ENCODE measurements at regions not wholly inside any gene's neighbourhood (a gene's known extent, or its start where the extent isn't known, plus 50 kb on each side); places are given as distances from the start of the nearest gene placed in this dataset.

DNA sequence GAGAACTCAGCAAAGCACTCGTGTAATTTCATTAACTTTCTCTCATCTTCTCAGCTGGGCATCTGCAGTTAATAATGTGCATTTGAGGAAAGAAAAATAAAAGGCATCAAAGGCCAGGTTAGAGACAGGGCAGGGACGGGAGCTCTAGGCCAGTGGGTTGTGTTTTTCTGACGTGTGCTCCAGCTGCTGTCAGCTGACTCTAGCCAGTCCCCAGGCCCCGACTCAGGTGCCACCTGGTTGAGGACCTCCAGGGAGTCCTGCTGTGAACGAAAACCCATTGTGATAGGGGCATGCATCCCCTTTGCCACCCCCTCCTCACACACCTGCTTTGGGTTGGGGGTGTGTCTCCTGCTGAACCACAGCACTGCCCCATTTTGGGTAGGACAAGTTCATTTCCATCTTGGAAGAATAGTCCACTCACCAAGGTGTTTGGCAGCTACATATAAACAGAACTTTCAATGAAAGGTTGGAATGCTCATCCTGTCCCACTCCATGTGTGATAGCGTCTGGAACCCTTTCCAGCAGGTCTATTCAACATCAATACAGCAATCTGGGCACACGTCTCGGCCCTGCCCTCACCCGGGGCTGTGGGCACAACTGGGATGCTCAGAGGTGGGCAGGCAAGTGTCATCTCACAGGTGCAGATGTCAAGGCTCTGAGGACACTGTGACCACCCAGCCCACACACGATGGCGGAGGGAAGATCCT is 146.1 kb upstream of the FAM20C start:
- no peak overlapping the region for H2BK12ac ChIP-seq (ENCODE audit: low read length)
- no peak overlapping the region for H3K4ac ChIP-seq (ENCODE audit: low read depth, low read length)
- H3K79me2 ChIP-seq (ENCODE audit: control insufficient read depth, insufficient read depth, low read length, poor library complexity): no peaks in the 10 kb centered on the region
- no peak overlapping the region for H4K12ac ChIP-seq (ENCODE audit: low read depth, low read length)
- no peak overlapping the region for H2BK120ac ChIP-seq (ENCODE audit: insufficient read depth, low read length, poor library complexity)
- no peak overlapping the region for H4K8ac ChIP-seq (ENCODE audit: low read depth, low read length)
- no peak overlapping the region for H2BK5ac ChIP-seq (ENCODE audit: low read depth, low read length, poor library complexity)
- H3K79me1 ChIP-seq (ENCODE audit: low read length): no peaks in the 10 kb centered on the region
- no peak overlapping the region for H3K4me3 ChIP-seq (ENCODE audit: low read depth, low read length)
- no peak overlapping the region for H2AK5ac ChIP-seq (ENCODE audit: low read length)
- no peak for DNase-seq
- H3K4me2 ChIP-seq (ENCODE audit: low read length): no peak overlapping the region
- H4K91ac ChIP-seq (ENCODE audit: low read depth, low read length): no peak overlapping the region
- H3K23ac ChIP-seq (ENCODE audit: low read length): no peak overlapping the region
- H3K36me3 ChIP-seq (ENCODE audit: control insufficient read depth in 1 of 2, insufficient read depth in 2 of 2, low read length in 2 of 2): no peaks in the 10 kb centered on the region
- no peak overlapping the region for H3K18ac ChIP-seq (ENCODE audit: low read length)
- no CpG with 5 or more reads among the region's 11 CpGs for WGBS (ENCODE audit: extremely low coverage, insufficient coverage, insufficient read length)
- peaks cover 10% of the 10 kb centered on the region for H3K27me3 ChIP-seq (ENCODE audit: insufficient read depth, low read length)
- peaks cover under 1 to 1% of the 10 kb centered on the region in 2 experiments for H3K4me1 ChIP-seq (ENCODE audit: control insufficient read depth in 1 of 2, insufficient read depth in 2 of 2, low read length in 2 of 2)
- no peak overlapping the region for H3K27ac ChIP-seq (ENCODE audit: low read depth, low read length)
- H3K14ac ChIP-seq (ENCODE audit: low read length): no peak overlapping the region
- peaks cover 5% of the 10 kb centered on the region for H3K9me3 ChIP-seq (ENCODE audit: insufficient read depth, low read depth, low read length)
- H3K9ac ChIP-seq (ENCODE audit: low read length): no peak overlapping the region
- no peak overlapping the region for H2AFZ ChIP-seq (ENCODE audit: insufficient read depth, low read length, poor library complexity)

DNA sequence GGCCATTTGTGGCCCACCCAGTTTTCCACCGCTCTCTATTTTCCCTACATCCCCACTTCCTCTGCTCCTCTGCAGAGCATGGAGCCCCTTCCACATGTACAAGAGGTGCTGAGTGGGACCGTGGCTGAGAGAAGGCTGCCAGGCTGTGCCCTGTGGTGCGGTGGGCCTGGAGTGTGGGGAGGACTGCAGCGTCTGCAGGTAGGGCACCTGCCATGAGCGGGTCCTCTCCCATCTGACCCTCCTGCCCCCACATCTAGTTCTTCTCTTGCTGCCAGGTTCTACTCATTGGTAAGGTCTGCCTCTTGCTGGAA is 145.6 kb upstream of the FAM20C start:
- H3K79me1 ChIP-seq (ENCODE audit: low read length): no peaks in the 10 kb centered on the region
- no peak overlapping the region for H2AFZ ChIP-seq (ENCODE audit: insufficient read depth, low read length, poor library complexity)
- H3K18ac ChIP-seq (ENCODE audit: low read length): no peak overlapping the region
- no CpG with 5 or more reads among the region's 5 CpGs for WGBS (ENCODE audit: extremely low coverage, insufficient coverage, insufficient read length)
- no peak overlapping the region for H3K4me2 ChIP-seq (ENCODE audit: low read length)
- no peak overlapping the region for H3K4me3 ChIP-seq (ENCODE audit: low read depth, low read length)
- H3K14ac ChIP-seq (ENCODE audit: low read length): no peak overlapping the region
- H3K9ac ChIP-seq (ENCODE audit: low read length): no peak overlapping the region
- H3K4me1 ChIP-seq (ENCODE audit: control insufficient read depth in 1 of 2, insufficient read depth in 2 of 2, low read length in 2 of 2): no peaks in the 10 kb centered on the region
- H3K36me3 ChIP-seq (ENCODE audit: control insufficient read depth in 1 of 2, insufficient read depth in 2 of 2, low read length in 2 of 2): no peaks in the 10 kb centered on the region
- no peak overlapping the region for H2AK5ac ChIP-seq (ENCODE audit: low read length)
- H3K27me3 ChIP-seq (ENCODE audit: insufficient read depth, low read length): peaks cover 10% of the 10 kb centered on the region
- H3K23ac ChIP-seq (ENCODE audit: low read length): no peak overlapping the region
- H4K8ac ChIP-seq (ENCODE audit: low read depth, low read length): no peak overlapping the region
- no peak overlapping the region for H4K91ac ChIP-seq (ENCODE audit: low read depth, low read length)
- H3K79me2 ChIP-seq (ENCODE audit: control insufficient read depth, insufficient read depth, low read length, poor library complexity): no peaks in the 10 kb centered on the region
- no peak overlapping the region for H2BK12ac ChIP-seq (ENCODE audit: low read length)
- DNase-seq: no peak
- H3K9me3 ChIP-seq (ENCODE audit: insufficient read depth, low read depth, low read length): peaks cover 5% of the 10 kb centered on the region
- no peak overlapping the region for H2BK120ac ChIP-seq (ENCODE audit: insufficient read depth, low read length, poor library complexity)
- H3K27ac ChIP-seq (ENCODE audit: low read depth, low read length): no peak overlapping the region
- no peak overlapping the region for H3K4ac ChIP-seq (ENCODE audit: low read depth, low read length)
- H4K12ac ChIP-seq (ENCODE audit: low read depth, low read length): no peak overlapping the region
- H2BK5ac ChIP-seq (ENCODE audit: low read depth, low read length, poor library complexity): no peak overlapping the region

DNA sequence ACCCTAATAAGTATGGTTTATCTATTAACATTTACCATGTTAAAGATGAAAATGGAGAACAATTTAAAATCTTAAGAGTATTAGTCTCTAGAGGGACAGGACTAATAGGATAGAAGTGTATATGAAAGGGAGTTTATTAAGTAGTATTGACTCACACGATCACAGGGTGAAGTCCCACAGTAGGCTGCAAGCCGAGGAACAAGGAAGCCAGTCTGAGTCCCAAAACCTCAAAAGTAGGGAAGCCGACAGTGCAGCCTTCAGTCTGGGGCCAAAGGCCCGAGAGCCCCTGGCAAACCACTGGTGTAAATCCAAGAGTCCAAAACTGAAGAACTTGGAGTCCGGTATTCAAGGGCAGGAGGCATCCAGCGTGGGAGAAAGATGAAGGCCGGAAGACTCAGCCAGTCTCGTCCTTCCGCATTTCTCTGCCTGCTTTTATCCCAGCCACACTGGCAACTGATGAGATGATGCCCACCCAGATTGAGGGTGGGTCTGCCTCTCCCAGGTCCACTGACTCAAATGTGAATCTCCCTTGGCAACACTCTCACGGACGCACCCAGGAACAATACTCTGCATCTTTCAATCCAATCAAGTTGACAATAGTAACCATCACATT is 140.8 kb upstream of the FAM20C start:
- Histone ChIP-seq H2BK120ac (ENCODE audit: insufficient read depth, low read length, poor library complexity) (no peak overlapping the region), H3K4ac (ENCODE audit: low read depth, low read length) (no peak overlapping the region), H2BK5ac (ENCODE audit: low read depth, low read length, poor library complexity) (no peak overlapping the region), H3K4me2 (ENCODE audit: low read length) (no peak overlapping the region), H3K4me1 (ENCODE audit: control insufficient read depth in 1 of 2, insufficient read depth in 2 of 2, low read length in 2 of 2) (no peaks in the 10 kb centered on the region), H2BK12ac (ENCODE audit: low read length) (no peak overlapping the region), H3K9me3 (ENCODE audit: insufficient read depth, low read depth, low read length) (peaks cover 3% of the 10 kb centered on the region), H4K8ac (ENCODE audit: low read depth, low read length) (no peak overlapping the region), H2AFZ (ENCODE audit: insufficient read depth, low read length, poor library complexity) (no peak overlapping the region), H3K27me3 (ENCODE audit: insufficient read depth, low read length) (peaks cover 4% of the 10 kb centered on the region), H4K12ac (ENCODE audit: low read depth, low read length) (no peak overlapping the region), H3K79me1 (ENCODE audit: low read length) (no peaks in the 10 kb centered on the region), H3K18ac (ENCODE audit: low read length) (no peak overlapping the region), H3K4me3 (ENCODE audit: low read depth, low read length) (no peak overlapping the region), H3K23ac (ENCODE audit: low read length) (no peak overlapping the region), H3K79me2 (ENCODE audit: control insufficient read depth, insufficient read depth, low read length, poor library complexity) (no peaks in the 10 kb centered on the region), H3K14ac (ENCODE audit: low read length) (no peak overlapping the region), H3K9ac (ENCODE audit: low read length) (no peak overlapping the region), H2AK5ac (ENCODE audit: low read length) (no peak overlapping the region), H3K36me3 (ENCODE audit: control insufficient read depth in 1 of 2, insufficient read depth in 2 of 2, low read length in 2 of 2) (no peaks in the 10 kb centered on the region), H4K91ac (ENCODE audit: low read depth, low read length) (no peak overlapping the region), H3K27ac (ENCODE audit: low read depth, low read length) (no peak overlapping the region)
- no CpG with 5 or more reads among the region's 11 CpGs for WGBS (ENCODE audit: extremely low coverage, insufficient coverage, insufficient read length)
- DNase-seq: peak in 1 of 2 donors; percentile 0

DNA sequence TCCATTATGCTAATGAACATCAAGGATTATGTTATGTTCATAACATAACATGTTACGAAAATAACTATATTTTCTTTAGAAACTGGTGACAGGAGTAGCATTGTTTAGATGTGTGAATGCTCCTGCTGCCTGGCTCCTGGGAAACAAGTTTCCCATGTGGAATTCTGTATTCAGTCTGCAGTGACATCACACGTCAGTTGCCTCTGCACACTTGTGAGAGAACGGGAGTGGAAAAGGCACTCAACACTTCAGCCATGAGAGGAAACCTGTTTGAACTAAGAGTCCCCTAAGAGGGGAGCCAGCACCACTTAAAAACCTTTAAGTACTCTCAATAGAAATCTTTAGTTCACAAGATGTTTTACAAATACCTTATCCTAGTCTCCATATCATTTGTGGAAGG is 140.3 kb upstream of the FAM20C start:
- Histone ChIP-seq H2AK5ac (ENCODE audit: low read length) (no peak overlapping the region), H3K14ac (ENCODE audit: low read length) (no peak overlapping the region), H3K18ac (ENCODE audit: low read length) (no peak overlapping the region), H2BK12ac (ENCODE audit: low read length) (no peak overlapping the region), H3K9ac (ENCODE audit: low read length) (no peak overlapping the region), H4K12ac (ENCODE audit: low read depth, low read length) (no peak overlapping the region), H3K4me1 (ENCODE audit: control insufficient read depth in 1 of 2, insufficient read depth in 2 of 2, low read length in 2 of 2) (no peaks in the 10 kb centered on the region), H3K27me3 (ENCODE audit: insufficient read depth, low read length) (no peaks in the 10 kb centered on the region), H3K27ac (ENCODE audit: low read depth, low read length) (no peak overlapping the region), H3K79me1 (ENCODE audit: low read length) (no peaks in the 10 kb centered on the region), H4K8ac (ENCODE audit: low read depth, low read length) (no peak overlapping the region), H2BK5ac (ENCODE audit: low read depth, low read length, poor library complexity) (no peak overlapping the region), H3K4me3 (ENCODE audit: low read depth, low read length) (no peak overlapping the region), H3K4me2 (ENCODE audit: low read length) (no peak overlapping the region), H2AFZ (ENCODE audit: insufficient read depth, low read length, poor library complexity) (no peak overlapping the region), H3K36me3 (ENCODE audit: control insufficient read depth in 1 of 2, insufficient read depth in 2 of 2, low read length in 2 of 2) (no peaks in the 10 kb centered on the region), H2BK120ac (ENCODE audit: insufficient read depth, low read length, poor library complexity) (no peak overlapping the region), H3K23ac (ENCODE audit: low read length) (no peak overlapping the region), H3K79me2 (ENCODE audit: control insufficient read depth, insufficient read depth, low read length, poor library complexity) (no peaks in the 10 kb centered on the region), H3K9me3 (ENCODE audit: insufficient read depth, low read depth, low read length) (no peaks in the 10 kb centered on the region), H4K91ac (ENCODE audit: low read depth, low read length) (no peak overlapping the region), H3K4ac (ENCODE audit: low read depth, low read length) (no peak overlapping the region)
- no peak for DNase-seq
- WGBS (ENCODE audit: extremely low coverage, insufficient coverage, insufficient read length): no CpG with 5 or more reads among the region's 3 CpGs

Measured in trophoblast cell (in vitro differentiated cells and primary cell).